Keratinocyte (primary cell): ENCODE measurements at regions not wholly inside any gene's neighbourhood (a gene's known extent, or its start where the extent isn't known, plus 50 kb on each side); places are given as distances from the start of the nearest gene placed in this dataset.

Experiments used
- CTCF ChIP-seq, 3 experiments: IDR thresholded peaks in 1 of 3; conservative IDR thresholded peaks in 1 of 3; optimal IDR thresholded peaks in 1 of 3; 2 replicates in 2 of 3; 3 replicates in 1 of 3; pipeline versions ENCODE3 to v1.5.1; 2011; ENCODE audit warnings: low read length in 3 of 3, mild to moderate bottlenecking in 3 of 3, moderate library complexity in 2 of 3, control low read depth in 1 of 3, inconsistent platforms in 1 of 3; ENCODE audit not compliant: insufficient read depth in 2 of 3; ENCODE audit errors: extremely low read depth in 1 of 3
- EZH2 ChIP-seq: IDR thresholded peaks from one replicate; pipeline ENCODE4 v1.6.1; 2012; ENCODE audit warnings: inconsistent platforms, mild to moderate bottlenecking, low read length, moderate library complexity

- no peak for TF ChIP-seq CTCF (optimal IDR thresholded peaks at IDR 0.05 in 1 of 3, IDR thresholded peaks at IDR 0.05 in 1 of 3, conservative IDR thresholded peaks at IDR 0.05 in 1 of 3; ENCODE audit: extremely low read depth in 1 of 3, insufficient read depth in 2 of 3, low read length in 3 of 3)
- TF ChIP-seq EZH2: no peak
Measured at GRCh38 chr2:142794850-142795249, 82.6 kb upstream of the KYNU start.
